Trophoblast cell (in vitro differentiated cells and primary cell): ENCODE measurements at regions not wholly inside any gene's neighbourhood (a gene's known extent, or its start where the extent isn't known, plus 50 kb on each side); places are given as distances from the start of the nearest gene placed in this dataset.

Source experiments
- DNase-seq, 2 donors: peaks; one replicate each; pipeline ENCODE4 v3.0.0-alpha.2; 2016
- H2AFZ ChIP-seq: 2 replicates; pipeline ENCODE4 v1.6.1; 2013; ENCODE audit warnings: low read length, moderate library complexity, mild to moderate bottlenecking; ENCODE audit not compliant: insufficient read depth, poor library complexity
- H2AK5ac ChIP-seq: 2 replicates; pipeline ENCODE4 v1.6.1; 2013; ENCODE audit warnings: mild to moderate bottlenecking, low read length
- H2BK120ac ChIP-seq: 2 replicates; pipeline ENCODE4 v1.6.1; 2013; ENCODE audit warnings: low read length, mild to moderate bottlenecking, moderate library complexity; ENCODE audit not compliant: insufficient read depth, poor library complexity
- H2BK12ac ChIP-seq: 2 replicates; pipeline ENCODE4 v1.6.1; 2013; ENCODE audit warnings: mild to moderate bottlenecking, low read length, moderate library complexity
- H2BK5ac ChIP-seq: 2 replicates; pipeline ENCODE4 v1.6.1; 2013; ENCODE audit warnings: low read length, low read depth, moderate library complexity, mild to moderate bottlenecking; ENCODE audit not compliant: poor library complexity
- H3K14ac ChIP-seq: 2 replicates; pipeline ENCODE4 v1.6.1; 2013; ENCODE audit warnings: mild to moderate bottlenecking, low read length
- H3K18ac ChIP-seq: 2 replicates; pipeline ENCODE4 v1.6.1; 2013; ENCODE audit warnings: mild to moderate bottlenecking, low read length
- H3K23ac ChIP-seq: 2 replicates; pipeline ENCODE4 v1.6.1; 2013; ENCODE audit warnings: low read length
- H3K27ac ChIP-seq: 2 replicates; pipeline ENCODE4 v1.5.1; 2013; ENCODE audit warnings: low read depth, mild to moderate bottlenecking, inconsistent platforms, low read length, moderate library complexity
- H3K27me3 ChIP-seq: 2 replicates; pipeline ENCODE4 v1.6.1; 2013; ENCODE audit warnings: inconsistent platforms, mild to moderate bottlenecking, low read length, moderate library complexity; ENCODE audit not compliant: insufficient read depth
- H3K36me3 ChIP-seq, 2 experiments: 1 replicate in 1 of 2; 2 replicates in 1 of 2; pipeline ENCODE4 v1.6.1; 2013; ENCODE audit warnings: low read length in 2 of 2, mild to moderate bottlenecking in 2 of 2, moderate library complexity in 1 of 2; ENCODE audit not compliant: insufficient read depth in 2 of 2, control insufficient read depth in 1 of 2
- H3K4ac ChIP-seq: 2 replicates; pipeline ENCODE4 v1.6.1; 2013; ENCODE audit warnings: low read depth, mild to moderate bottlenecking, low read length, moderate library complexity
- H3K4me1 ChIP-seq, 2 experiments: 1 replicate in 1 of 2; 2 replicates in 1 of 2; pipeline ENCODE4 v1.6.1; 2013; ENCODE audit warnings: low read length in 2 of 2, mild to moderate bottlenecking in 2 of 2, moderate library complexity in 1 of 2; ENCODE audit not compliant: insufficient read depth in 2 of 2, control insufficient read depth in 1 of 2
- H3K4me2 ChIP-seq: 2 replicates; pipeline ENCODE4 v1.6.1; 2013; ENCODE audit warnings: inconsistent platforms, mild to moderate bottlenecking, low read length, moderate library complexity
- H3K4me3 ChIP-seq: 2 replicates; pipeline ENCODE4 v1.5.1; 2013; ENCODE audit warnings: mild to moderate bottlenecking, low read depth, low read length, inconsistent platforms
- H3K79me1 ChIP-seq: one replicate; pipeline ENCODE4 v1.6.1; 2013; ENCODE audit warnings: low read length
- H3K79me2 ChIP-seq: 2 replicates; pipeline ENCODE4 v1.6.1; 2013; ENCODE audit warnings: low read length, mild to moderate bottlenecking; ENCODE audit not compliant: control insufficient read depth, insufficient read depth, poor library complexity
- H3K9ac ChIP-seq: 2 replicates; pipeline ENCODE4 v1.6.1; 2013; ENCODE audit warnings: mild to moderate bottlenecking, low read length
- H3K9me3 ChIP-seq: 2 replicates; pipeline ENCODE4 v1.6.1; 2013; ENCODE audit warnings: low read depth, mild to moderate bottlenecking, control low read depth, inconsistent platforms, low read length; ENCODE audit not compliant: insufficient read depth
- H4K12ac ChIP-seq: 2 replicates; pipeline ENCODE4 v1.6.1; 2013; ENCODE audit warnings: low read depth, mild to moderate bottlenecking, low read length, moderate library complexity
- H4K8ac ChIP-seq: 2 replicates; pipeline ENCODE4 v1.6.1; 2013; ENCODE audit warnings: low read depth, mild to moderate bottlenecking, low read length, moderate library complexity
- H4K91ac ChIP-seq: one replicate; pipeline ENCODE4 v1.6.1; 2013; ENCODE audit warnings: low read depth, mild to moderate bottlenecking, low read length, moderate library complexity
- WGBS: extraction: QIAGEN DNeasy Blood & Tissue Kit; methylation state at CpG from one replicate; pipeline ENCODE4 v1.1.7; 2013; ENCODE audit warnings: missing lambda C conversion rate; ENCODE audit not compliant: insufficient read length, insufficient coverage; ENCODE audit errors: extremely low coverage; 5-methylcytosine and 5-hydroxymethylcytosine counted together

GRCh38 chr22:26998129-26998528 lies 340.7 kb downstream of the MIAT start:
- Histone ChIP-seq H3K79me1 (no peaks in the 10 kb centered on the region), H3K9me3 (no peaks in the 10 kb centered on the region), H3K27me3 (no peaks in the 10 kb centered on the region), H3K27ac (no peak overlapping the region), H2AK5ac (no peak overlapping the region), H3K18ac (no peak overlapping the region), H2BK5ac (no peak overlapping the region), H3K23ac (no peak overlapping the region), H4K12ac (no peak overlapping the region), H3K4me2 (no peak overlapping the region), H3K4ac (no peak overlapping the region), H3K9ac (no peak overlapping the region), H4K8ac (no peak overlapping the region), H3K14ac (no peak overlapping the region), H2AFZ (no peak overlapping the region), H3K4me1 (peaks cover 0 to 2% of the 10 kb centered on the region in 2 experiments), H3K4me3 (no peak overlapping the region), H2BK120ac (no peak overlapping the region), H3K36me3 (no peaks in the 10 kb centered on the region), H3K79me2 (no peaks in the 10 kb centered on the region), H2BK12ac (no peak overlapping the region), H4K91ac (no peak overlapping the region)
- DNase-seq, result no peak
- WGBS, result no CpG with 5 or more reads among the region's 3 CpGs

- Histone ChIP-seq H3K18ac (no peak overlapping the region), H3K14ac (no peak overlapping the region), H3K79me1 (no peaks in the 10 kb centered on the region), H4K91ac (no peak overlapping the region), H3K23ac (no peak overlapping the region), H2AFZ (no peak overlapping the region), H2BK120ac (no peak overlapping the region), H3K36me3 (no peaks in the 10 kb centered on the region), H4K12ac (no peak overlapping the region), H3K27ac (no peak overlapping the region), H3K4me2 (no peak overlapping the region), H4K8ac (no peak overlapping the region), H3K27me3 (no peaks in the 10 kb centered on the region), H3K4me1 (peaks cover 0 to 2% of the 10 kb centered on the region in 2 experiments), H2BK12ac (no peak overlapping the region), H3K4ac (no peak overlapping the region), H3K9me3 (no peaks in the 10 kb centered on the region), H3K9ac (no peak overlapping the region), H3K4me3 (no peak overlapping the region), H2AK5ac (no peak overlapping the region), H3K79me2 (no peaks in the 10 kb centered on the region), H2BK5ac (no peak overlapping the region)
- no CpG with 5 or more reads among the region's 6 CpGs for WGBS
- DNase-seq, result no peak
Observed at GRCh38 chr22:26998716-26999115, 341.3 kb downstream of the MIAT start.

GRCh38 chr22:27003297-27003696 lies 345.9 kb downstream of the MIAT start:
- no peak overlapping the region for H3K18ac ChIP-seq
- WGBS, result no CpG with 5 or more reads among the region's 11 CpGs

GRCh38 chr22:27004434-27004833 lies 347.0 kb downstream of the MIAT start:
- Histone ChIP-seq H3K23ac (no peak overlapping the region), H2AFZ (no peak overlapping the region), H2BK12ac (no peak overlapping the region), H3K79me2 (no peaks in the 10 kb centered on the region), H2BK5ac (no peak overlapping the region), H3K4me3 (no peak overlapping the region), H4K91ac (no peak overlapping the region), H4K12ac (no peak overlapping the region), H3K4me1 (no peaks in the 10 kb centered on the region), H3K27ac (no peak overlapping the region), H3K4me2 (no peak overlapping the region), H3K9ac (no peak overlapping the region), H2AK5ac (no peak overlapping the region), H3K9me3 (no peaks in the 10 kb centered on the region), H3K79me1 (no peaks in the 10 kb centered on the region), H2BK120ac (no peak overlapping the region), H3K4ac (no peak overlapping the region), H4K8ac (no peak overlapping the region), H3K18ac (no peak overlapping the region), H3K27me3 (no peaks in the 10 kb centered on the region), H3K36me3 (no peaks in the 10 kb centered on the region), H3K14ac (no peak overlapping the region)
- WGBS, result no CpG with 5 or more reads among the region's 1 CpG
- DNase-seq, result no peak

More at GRCh38 chr22:27003297-27003696, 345.9 kb downstream of the MIAT start:
- H3K23ac ChIP-seq, result no peak overlapping the region
- H3K14ac ChIP-seq, result no peak overlapping the region
- no peaks in the 10 kb centered on the region for H3K79me2 ChIP-seq
- no peak overlapping the region for H2BK5ac ChIP-seq
- H3K4me2 ChIP-seq, result no peak overlapping the region
- no peak overlapping the region for H4K91ac ChIP-seq
- no peak overlapping the region for H2BK12ac ChIP-seq
- H4K12ac ChIP-seq, result no peak overlapping the region
- no peak overlapping the region for H3K27ac ChIP-seq
- H2AK5ac ChIP-seq, result no peak overlapping the region
- H3K4me3 ChIP-seq, result no peak overlapping the region
- no peaks in the 10 kb centered on the region for H3K36me3 ChIP-seq
- no peaks in the 10 kb centered on the region for H3K79me1 ChIP-seq
- H3K9me3 ChIP-seq, result no peaks in the 10 kb centered on the region
- H3K27me3 ChIP-seq, result no peaks in the 10 kb centered on the region
- H3K9ac ChIP-seq, result no peak overlapping the region
- DNase-seq, result no peak
- peaks cover 0 to 2% of the 10 kb centered on the region in 2 experiments for H3K4me1 ChIP-seq
- H2AFZ ChIP-seq, result no peak overlapping the region
- H2BK120ac ChIP-seq, result no peak overlapping the region
- H4K8ac ChIP-seq, result no peak overlapping the region
- no peak overlapping the region for H3K4ac ChIP-seq
